ENCODE measurements at regions not wholly inside any gene's neighbourhood (a gene's known extent, or its start where the extent isn't known, plus 50 kb on each side); places are given as distances from the start of the nearest gene placed in this dataset.

DNA sequence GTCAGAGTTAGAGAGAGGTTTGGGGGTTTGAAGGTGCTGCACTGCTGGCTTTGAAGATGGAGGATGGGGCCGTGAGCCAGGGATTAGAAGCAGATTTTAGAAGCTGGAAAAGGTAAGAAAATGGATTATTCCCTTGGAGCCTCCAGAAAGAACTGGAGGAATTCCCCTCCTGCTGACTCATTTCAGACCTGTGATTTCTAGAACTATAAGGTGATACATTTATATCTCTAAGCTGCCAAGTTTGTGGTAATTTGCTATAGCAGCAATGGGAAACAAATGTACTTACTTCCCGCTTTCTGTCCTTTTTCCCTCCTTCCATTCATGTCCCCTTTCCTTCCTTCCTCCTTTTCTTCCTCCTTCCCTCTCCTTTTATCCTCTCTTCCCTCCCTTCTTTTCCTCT, 78.5 kb upstream of the PCDH8 start:
- TF ChIP-seq, protein P1, sequence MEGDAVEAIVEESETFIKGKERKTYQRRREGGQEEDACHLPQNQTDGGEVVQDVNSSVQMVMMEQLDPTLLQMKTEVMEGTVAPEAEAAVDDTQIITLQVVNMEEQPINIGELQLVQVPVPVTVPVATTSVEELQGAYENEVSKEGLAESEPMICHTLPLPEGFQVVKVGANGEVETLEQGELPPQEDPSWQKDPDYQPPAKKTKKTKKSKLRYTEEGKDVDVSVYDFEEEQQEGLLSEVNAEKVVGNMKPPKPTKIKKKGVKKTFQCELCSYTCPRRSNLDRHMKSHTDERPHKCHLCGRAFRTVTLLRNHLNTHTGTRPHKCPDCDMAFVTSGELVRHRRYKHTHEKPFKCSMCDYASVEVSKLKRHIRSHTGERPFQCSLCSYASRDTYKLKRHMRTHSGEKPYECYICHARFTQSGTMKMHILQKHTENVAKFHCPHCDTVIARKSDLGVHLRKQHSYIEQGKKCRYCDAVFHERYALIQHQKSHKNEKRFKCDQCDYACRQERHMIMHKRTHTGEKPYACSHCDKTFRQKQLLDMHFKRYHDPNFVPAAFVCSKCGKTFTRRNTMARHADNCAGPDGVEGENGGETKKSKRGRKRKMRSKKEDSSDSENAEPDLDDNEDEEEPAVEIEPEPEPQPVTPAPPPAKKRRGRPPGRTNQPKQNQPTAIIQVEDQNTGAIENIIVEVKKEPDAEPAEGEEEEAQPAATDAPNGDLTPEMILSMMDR (conservative IDR thresholded peaks at IDR 0.05 in 1 of 2, IDR thresholded peaks at IDR 0.05 in 1 of 2; ENCODE audit: extremely low read depth in 1 of 2, insufficient read depth in 1 of 2, low read depth in 1 of 2, low read length in 2 of 2): no peak
- TF ChIP-seq EZH2 (IDR thresholded peaks at IDR 0.05; ENCODE audit: borderline replicate concordance, low read length): no peak
